ENCODE measurements at regions not wholly inside any gene's neighbourhood (a gene's known extent, or its start where the extent isn't known, plus 50 kb on each side); places are given as distances from the start of the nearest gene placed in this dataset.

DNA sequence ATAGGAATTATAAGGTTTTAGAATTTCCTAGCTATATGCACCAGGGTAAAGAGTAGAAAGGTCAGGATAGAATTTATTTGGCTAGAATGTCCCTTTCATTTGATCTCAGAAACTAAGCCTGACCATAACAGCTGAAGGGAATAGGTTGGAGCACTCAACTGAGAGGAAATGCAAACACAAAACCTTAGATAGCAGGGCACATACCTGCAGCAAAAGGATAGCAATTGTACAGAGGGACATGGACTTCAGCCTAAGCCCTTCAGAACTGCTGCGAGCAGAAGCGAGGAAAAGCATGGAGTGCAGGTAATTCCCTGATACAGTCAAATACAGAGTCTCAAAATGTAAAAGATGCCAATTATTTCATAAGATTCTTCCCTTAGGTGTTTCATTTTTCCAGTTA, 211.0 kb upstream of the DDI1 start:
- Mint-ChIP-seq H3K4me1 (no peaks in the 10 kb centered on the region), H3K4me3 (no peak overlapping the region), H3K9me3 (peaks cover 6 to 8% of the 10 kb centered on the region in 2 donors), H3K36me3 (no peaks in the 10 kb centered on the region), H3K27ac (no peak overlapping the region), H3K27me3 (ENCODE audit: low read depth in 2 of 2) (no peaks in the 10 kb centered on the region)
- TF ChIP-seq CTCF (IDR thresholded peaks at IDR 0.05) = no peak
- H3K4me1 ChIP-seq (ENCODE audit: control insufficient read depth, insufficient read depth, low read length) = no peaks in the 10 kb centered on the region
- no peak overlapping the region for H3K4me3 ChIP-seq (ENCODE audit: low read length)
- peaks cover 3% of the 10 kb centered on the region for H3K9me3 ChIP-seq (ENCODE audit: control insufficient read depth, insufficient read depth, low read length)
- no peak for ATAC-seq
- no peak for DNase-seq
- no peaks in the 10 kb centered on the region for H3K27me3 ChIP-seq (ENCODE audit: control insufficient read depth, insufficient read depth, low read length)
- H3K27ac ChIP-seq (ENCODE audit: low read length) = no peak overlapping the region
- no peaks in the 10 kb centered on the region for H3K36me3 ChIP-seq (ENCODE audit: control insufficient read depth, insufficient read depth, low read length)
- 93% methylated on average over 2 of the region's 2 CpGs for WGBS (ENCODE audit: insufficient coverage)
- intact Hi-C loops (cut with micrococcal nuclease) = no loop called here

DNA sequence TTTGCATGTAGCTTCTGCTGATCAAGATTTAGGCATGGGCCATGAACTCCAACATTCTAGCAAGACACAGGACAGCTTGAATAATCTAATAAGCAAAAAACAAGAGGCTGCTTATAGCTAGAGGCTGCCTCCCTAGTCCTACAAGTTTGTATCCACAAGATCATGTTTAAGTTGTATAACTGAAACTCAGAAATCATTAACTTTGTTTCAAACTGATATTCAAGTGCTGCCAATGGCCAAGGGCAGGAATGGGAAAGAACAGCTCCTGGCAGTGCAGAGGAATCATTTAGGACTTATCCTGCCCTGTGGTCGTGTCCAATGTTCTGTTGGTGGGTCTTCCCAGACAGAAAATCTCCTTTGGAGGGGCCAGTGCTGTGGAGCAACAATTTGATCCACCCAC, 209.6 kb upstream of the DDI1 start:
- no peak overlapping the region for H3K4me3 ChIP-seq (ENCODE audit: low read length)
- Mint-ChIP-seq H3K27me3 (ENCODE audit: low read depth in 2 of 2) (peaks cover 0 to under 1% of the 10 kb centered on the region in 2 donors), H3K4me3 (no peak overlapping the region), H3K36me3 (no peaks in the 10 kb centered on the region), H3K9me3 (peaks cover 4 to 8% of the 10 kb centered on the region in 2 donors), H3K27ac (no peak overlapping the region), H3K4me1 (no peaks in the 10 kb centered on the region)
- intact Hi-C loops (cut with micrococcal nuclease) = no loop called here
- no peaks in the 10 kb centered on the region for H3K36me3 ChIP-seq (ENCODE audit: control insufficient read depth, insufficient read depth, low read length)
- no peak overlapping the region for H3K27ac ChIP-seq (ENCODE audit: low read length)
- no peak for DNase-seq
- peaks cover 12% of the 10 kb centered on the region for H3K9me3 ChIP-seq (ENCODE audit: control insufficient read depth, insufficient read depth, low read length)
- H3K27me3 ChIP-seq (ENCODE audit: control insufficient read depth, insufficient read depth, low read length) = no peaks in the 10 kb centered on the region
- H3K4me1 ChIP-seq (ENCODE audit: control insufficient read depth, insufficient read depth, low read length) = no peaks in the 10 kb centered on the region
- TF ChIP-seq CTCF (IDR thresholded peaks at IDR 0.05) = no peak
- 50% methylated on average over 1 of the region's 1 CpG for WGBS (ENCODE audit: insufficient coverage)
- no peak for ATAC-seq

DNA sequence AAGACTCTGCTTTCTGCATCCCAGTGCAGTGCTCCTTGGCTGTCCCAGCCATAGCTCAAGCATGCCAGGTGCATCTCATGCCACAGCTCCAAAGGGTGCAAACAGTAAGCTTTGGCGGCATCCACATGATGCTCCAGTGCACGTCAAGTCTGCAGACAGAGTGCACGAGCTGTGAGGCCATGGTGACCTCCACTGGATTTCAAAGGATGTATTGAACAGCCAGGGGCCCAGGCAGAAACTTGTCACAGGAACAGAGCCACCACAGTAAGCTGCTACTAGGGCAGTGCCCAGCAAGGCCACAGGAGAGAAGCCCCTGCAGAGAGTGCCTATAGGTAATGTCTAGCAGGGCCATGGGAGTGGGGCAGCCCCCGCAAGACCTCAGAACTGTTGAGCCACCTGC, 206.8 kb upstream of the DDI1 start:
- intact Hi-C loops (cut with micrococcal nuclease) = no loop called here
- no peak overlapping the region for H3K4me3 Mint-ChIP-seq
- Histone ChIP-seq H3K27me3 (ENCODE audit: control insufficient read depth, insufficient read depth, low read length) (no peaks in the 10 kb centered on the region), H3K27ac (ENCODE audit: low read length) (no peak overlapping the region), H3K4me1 (ENCODE audit: control insufficient read depth, insufficient read depth, low read length) (no peaks in the 10 kb centered on the region), H3K9me3 (ENCODE audit: control insufficient read depth, insufficient read depth, low read length) (peaks cover 12% of the 10 kb centered on the region), H3K4me3 (ENCODE audit: low read length) (no peak overlapping the region), H3K36me3 (ENCODE audit: control insufficient read depth, insufficient read depth, low read length) (no peaks in the 10 kb centered on the region)
- WGBS (ENCODE audit: insufficient coverage) = 95% methylated on average over 4 of the region's 4 CpGs
- ATAC-seq = no peak
- H3K27me3 Mint-ChIP-seq (ENCODE audit: low read depth in 2 of 2) = peaks cover 0 to 19% of the 10 kb centered on the region in 2 donors
- no peak overlapping the region for H3K27ac Mint-ChIP-seq
- no peak for TF ChIP-seq CTCF (IDR thresholded peaks at IDR 0.05)
- no peaks in the 10 kb centered on the region for H3K4me1 Mint-ChIP-seq
- DNase-seq = no peak
- peaks cover 4 to 15% of the 10 kb centered on the region in 2 donors for H3K9me3 Mint-ChIP-seq
- H3K36me3 Mint-ChIP-seq = peaks cover 21% of the 10 kb centered on the region

DNA sequence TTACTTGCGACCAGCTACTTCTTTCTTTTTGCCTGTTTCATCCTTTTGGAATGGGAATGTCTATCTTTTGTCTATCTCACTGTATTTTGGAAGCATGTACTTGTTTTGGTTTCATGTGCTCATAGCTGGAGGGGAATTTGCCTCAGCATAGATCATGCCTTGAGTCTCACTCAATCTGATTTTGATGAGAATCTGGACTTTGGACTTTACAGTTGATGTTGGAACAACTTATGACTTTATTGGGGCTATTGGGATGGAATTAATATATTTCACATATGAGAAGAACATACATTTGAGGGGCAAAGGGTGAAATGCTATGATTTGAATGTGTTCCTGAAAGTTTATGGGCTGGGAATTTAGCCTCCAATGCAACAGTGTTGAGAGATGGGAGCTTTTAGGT, 206.2 kb upstream of the DDI1 start:
- intact Hi-C loops (cut with micrococcal nuclease) = no loop called here
- Mint-ChIP-seq H3K9me3 (peaks cover 4 to 15% of the 10 kb centered on the region in 2 donors), H3K4me1 (no peaks in the 10 kb centered on the region), H3K27ac (no peak overlapping the region), H3K4me3 (no peak overlapping the region), H3K36me3 (peaks cover 21% of the 10 kb centered on the region), H3K27me3 (ENCODE audit: low read depth in 2 of 2) (peaks cover 0 to 19% of the 10 kb centered on the region in 2 donors)
- H3K4me3 ChIP-seq (ENCODE audit: low read length) = no peak overlapping the region
- DNase-seq (no peak), ATAC-seq (no peak)
- H3K36me3 ChIP-seq (ENCODE audit: control insufficient read depth, insufficient read depth, low read length) = no peaks in the 10 kb centered on the region
- WGBS (ENCODE audit: insufficient coverage) = 50% methylated on average over 1 of the region's 1 CpG
- no peaks in the 10 kb centered on the region for H3K27me3 ChIP-seq (ENCODE audit: control insufficient read depth, insufficient read depth, low read length)
- TF ChIP-seq CTCF (IDR thresholded peaks at IDR 0.05) = no peak
- H3K9me3 ChIP-seq (ENCODE audit: control insufficient read depth, insufficient read depth, low read length) = peaks cover 12% of the 10 kb centered on the region
- H3K4me1 ChIP-seq (ENCODE audit: control insufficient read depth, insufficient read depth, low read length) = no peaks in the 10 kb centered on the region
- H3K27ac ChIP-seq (ENCODE audit: low read length) = no peak overlapping the region
